HPDE6-E6E7 (cell line): ENCODE measurements at regions not wholly inside any gene's neighbourhood (a gene's known extent, or its start where the extent isn't known, plus 50 kb on each side); places are given as distances from the start of the nearest gene placed in this dataset.

Source experiments
- DNase-seq: peaks from one replicate; pipeline ENCODE4 v3.0.0; 2011; ENCODE audit warnings: missing footprints; ENCODE audit errors: extremely low spot score

DNA sequence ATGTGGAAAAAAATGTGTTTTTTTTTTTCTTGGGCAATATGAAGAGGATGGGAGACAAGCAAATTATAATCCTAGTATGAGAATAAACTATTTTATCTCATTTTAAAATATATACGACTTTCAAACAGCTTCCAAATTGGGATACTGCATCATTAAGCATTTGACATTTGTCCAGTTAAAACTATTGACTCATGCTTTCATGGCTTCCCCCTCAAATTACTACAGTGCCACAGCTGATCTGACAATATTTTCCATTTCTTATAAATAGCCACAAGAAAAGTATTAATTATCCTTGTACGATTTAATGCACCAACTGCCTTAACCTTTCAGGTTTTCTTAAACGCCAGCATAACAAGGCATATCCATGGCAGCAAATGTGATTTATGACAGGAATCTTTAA is 1134.8 kb upstream of the ZEB2 start:
- no peak for DNase-seq

DNA sequence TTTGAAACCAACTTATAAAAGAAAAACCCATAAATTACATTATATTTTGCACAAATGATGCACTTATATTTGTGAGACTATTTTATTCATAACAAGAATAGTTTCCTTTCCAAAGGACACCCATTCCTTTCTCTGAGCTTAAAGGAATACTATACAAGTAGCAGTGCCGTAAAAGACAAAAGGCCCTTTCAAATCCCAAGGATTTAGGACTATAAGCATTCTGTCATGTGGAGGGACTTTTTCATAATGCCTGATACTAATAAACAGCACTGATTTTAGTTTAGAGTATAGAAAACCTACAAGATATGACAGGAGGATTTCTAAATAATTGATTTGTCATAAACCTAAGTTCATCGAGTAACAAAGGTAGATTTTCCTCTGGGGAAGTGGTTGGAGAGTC is 1134.2 kb upstream of the ZEB2 start:
- DNase-seq: no peak

DNA sequence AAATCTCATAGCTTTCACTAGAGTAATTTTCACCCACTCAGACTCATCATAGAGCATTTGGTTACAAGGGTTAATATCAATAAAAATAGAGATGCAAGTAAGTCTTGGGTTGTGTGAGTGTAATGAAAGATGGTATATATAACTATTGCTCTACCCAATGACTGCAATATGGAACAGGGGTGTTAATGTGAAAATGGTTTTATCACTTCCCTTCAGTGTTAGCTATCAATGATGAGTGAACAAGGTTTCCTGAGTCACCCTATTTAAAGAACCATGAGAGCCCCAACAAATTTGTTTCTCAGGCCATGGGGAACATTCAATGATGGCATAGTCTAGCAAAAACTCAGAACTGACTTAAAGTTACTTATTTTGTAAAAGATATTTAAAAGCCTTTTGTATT is 1133.6 kb upstream of the ZEB2 start:
- no peak for DNase-seq

DNA sequence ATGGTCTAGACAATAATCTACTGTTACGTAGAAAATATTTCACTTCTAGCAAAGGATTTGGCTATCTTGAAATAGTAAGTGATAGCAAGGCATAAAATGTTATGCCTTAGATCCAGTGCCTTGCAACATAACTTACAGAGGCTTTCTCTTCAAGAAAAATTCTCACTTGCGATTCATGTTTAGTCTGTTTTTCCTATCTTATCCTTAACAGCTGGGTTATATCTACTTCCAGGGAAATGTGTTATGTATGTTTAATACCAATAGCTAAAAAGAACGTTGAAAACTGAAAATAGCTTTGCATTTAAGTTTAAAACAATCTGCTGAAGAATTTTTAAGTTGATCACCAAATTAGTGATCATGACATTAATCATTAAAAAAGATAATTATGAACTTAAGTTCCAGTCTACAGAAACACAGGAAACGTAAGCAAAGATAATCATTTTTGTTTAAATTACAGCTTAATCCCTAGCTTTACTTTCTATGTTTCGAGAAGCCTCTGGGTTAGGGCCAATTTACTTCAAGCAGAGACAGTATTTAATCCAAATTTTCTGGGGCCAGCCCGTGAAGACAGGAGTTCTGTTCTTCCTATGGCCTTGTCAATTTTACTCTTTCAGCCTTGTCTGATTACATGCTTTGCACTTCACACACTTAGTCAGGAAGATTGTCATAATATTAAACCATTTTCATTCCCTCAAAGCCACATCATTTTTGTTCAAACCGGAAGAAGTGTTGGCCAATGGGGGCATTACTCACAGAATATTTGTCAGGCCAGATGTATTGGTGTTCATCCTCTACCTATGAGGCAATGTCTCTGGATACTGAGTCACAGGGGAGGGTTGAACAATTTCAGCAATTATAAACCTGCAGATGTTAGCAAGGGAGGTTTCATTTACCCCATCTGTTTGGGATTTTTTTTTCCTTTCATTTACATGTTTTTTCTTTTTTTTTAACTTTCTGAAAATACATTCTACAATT is 1132.9 kb upstream of the ZEB2 start:
- peak; percentile 31 for DNase-seq

DNA sequence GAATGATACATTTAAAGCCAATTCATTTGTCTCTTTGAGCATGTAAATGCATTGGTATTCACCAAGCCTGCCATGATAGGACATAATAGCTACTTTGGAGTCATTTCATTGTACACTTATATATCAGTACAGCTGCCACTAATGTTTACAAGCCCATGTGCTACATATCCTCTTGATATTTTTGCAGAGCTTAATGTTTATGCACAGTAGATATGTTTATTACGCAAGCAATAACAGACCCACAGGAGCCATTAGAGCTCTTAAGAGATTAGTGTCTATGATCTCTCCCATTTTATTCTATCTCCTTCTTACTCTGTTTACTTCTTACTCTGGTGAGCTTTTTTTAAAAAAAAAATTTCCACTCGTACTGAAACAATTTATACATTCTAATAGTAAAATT is 1132.1 kb upstream of the ZEB2 start:
- no peak for DNase-seq

DNA sequence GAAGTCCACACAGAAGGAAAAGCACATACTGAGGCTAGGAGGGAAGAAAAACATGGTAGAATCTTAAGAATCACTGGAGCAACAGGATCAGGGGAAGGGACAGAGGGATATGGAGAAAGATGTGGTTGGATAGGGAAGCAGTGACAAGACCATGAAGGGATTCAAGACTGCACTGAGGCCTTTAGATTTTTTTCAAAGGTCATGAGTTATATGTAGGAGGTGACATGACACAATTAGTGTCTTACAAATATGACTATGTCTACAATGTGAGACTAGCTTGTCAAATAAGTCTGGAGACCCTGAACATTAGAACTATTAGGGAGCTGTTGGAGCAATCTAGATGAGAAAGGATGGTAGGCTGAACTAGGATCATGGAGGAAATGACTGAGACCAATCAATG is 1130.3 kb upstream of the ZEB2 start:
- DNase-seq: no peak

DNA sequence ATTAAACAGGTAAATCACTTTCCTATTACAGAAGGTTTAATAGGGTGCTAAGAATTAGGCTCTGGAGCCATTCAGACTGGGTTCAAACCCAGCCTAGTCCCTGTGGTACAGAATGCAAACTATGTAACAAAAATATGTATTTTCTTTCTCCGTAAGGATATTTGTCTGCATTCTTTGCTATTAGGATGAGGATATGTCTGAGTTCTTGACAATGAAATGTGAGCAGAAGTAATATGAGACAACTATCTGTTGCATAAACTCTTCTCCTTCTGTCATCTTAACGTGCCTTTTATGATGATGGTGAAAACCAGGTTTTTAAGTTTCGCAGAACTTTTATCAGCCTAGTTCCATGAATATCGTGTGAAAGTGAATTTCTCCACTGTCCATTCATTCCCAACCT is 1129.1 kb upstream of the ZEB2 start:
- DNase-seq: no peak

DNA sequence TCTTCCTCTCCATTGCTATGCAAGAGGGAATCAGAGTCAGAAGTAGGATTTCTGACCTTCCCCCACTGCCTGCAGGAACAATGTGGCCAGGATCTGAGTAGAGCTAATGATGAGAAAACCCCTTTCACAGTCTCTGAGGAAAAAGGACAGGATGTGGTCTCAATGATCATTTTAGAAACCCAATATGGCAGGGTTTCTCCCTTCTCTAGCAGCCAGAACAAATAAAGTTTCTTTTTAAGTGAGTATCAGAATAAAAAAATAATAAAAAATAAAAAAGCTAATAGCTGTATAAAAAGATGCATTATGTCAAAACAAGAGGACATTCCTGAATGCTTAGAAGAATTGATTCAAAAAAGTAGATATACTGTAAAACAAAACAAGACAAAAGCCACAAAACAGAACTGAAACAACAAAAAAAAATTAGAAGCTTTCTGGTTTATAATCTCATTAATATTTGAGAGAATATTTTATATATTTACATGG is 1124.9 kb upstream of the ZEB2 start:
- DNase-seq: no peak

DNA sequence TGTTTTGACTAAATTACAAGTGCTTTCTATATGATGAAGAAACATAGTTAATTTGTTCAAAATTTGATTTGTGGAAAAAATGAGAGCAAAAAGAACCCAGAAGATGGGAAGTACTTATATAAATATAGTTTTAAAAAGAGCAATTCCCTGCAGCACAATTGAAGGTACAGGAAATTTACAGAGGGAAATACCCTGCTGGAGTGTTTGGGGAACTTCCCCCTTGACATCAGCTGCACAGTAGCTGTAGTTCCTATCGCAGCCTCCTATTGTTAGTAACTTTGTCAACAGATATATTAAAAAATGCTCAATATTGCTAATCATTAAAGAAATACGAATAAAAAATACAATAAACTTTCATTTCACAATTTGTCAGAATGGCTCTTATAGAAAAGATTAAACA is 1118.8 kb upstream of the ZEB2 start:
- no peak for DNase-seq

DNA sequence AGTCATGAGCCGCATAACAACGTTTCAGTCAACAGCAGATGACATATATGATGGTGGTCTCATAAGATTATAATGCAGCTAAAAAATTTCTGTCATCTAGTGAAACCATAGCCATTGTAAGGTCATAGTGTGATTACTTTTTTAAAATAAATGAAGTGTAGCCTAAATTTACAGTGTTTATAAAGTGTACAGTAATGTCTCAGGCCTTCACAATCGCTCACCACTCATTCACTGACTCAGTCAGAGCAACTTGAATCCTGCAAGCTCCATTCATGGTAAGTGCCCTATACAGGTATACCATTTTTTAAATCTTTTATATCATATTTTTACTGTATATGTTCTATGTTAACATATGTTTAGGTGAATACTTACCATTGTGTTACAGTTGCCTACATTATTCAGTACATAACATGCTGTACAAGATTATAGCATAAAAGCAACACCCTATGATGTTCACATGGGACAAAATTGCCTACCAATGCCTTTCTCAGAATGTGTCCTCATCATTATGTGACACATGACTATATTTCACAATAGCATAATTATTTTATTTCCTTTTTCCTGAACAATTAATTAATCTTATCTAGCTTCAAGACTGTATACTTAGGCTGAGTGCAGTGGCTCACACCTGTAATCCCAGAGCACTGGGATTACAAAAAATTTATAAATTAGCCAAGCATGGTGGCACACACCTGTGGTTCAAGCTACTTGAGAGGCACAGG is 1115.9 kb upstream of the ZEB2 start:
- no peak for DNase-seq

DNA sequence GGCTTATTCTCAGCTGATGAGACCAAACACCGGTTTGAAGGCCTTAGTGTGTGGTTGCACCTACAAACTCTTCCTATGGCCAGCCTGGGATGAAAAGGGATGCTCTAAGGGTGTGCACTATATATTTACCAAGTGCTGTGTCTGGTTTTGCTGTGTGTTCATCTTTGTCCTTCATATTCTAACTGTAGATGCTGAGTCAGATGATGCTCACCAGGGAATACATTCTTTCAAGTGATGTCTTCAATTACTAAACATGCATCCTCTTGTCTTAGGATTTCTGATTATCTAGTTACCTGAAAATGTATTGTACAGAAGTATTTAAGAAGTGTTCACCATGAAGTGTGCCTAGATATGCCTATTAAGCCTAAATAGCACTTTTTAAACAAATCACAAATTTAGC is 1111.6 kb upstream of the ZEB2 start:
- DNase-seq: peak; percentile 1

DNA sequence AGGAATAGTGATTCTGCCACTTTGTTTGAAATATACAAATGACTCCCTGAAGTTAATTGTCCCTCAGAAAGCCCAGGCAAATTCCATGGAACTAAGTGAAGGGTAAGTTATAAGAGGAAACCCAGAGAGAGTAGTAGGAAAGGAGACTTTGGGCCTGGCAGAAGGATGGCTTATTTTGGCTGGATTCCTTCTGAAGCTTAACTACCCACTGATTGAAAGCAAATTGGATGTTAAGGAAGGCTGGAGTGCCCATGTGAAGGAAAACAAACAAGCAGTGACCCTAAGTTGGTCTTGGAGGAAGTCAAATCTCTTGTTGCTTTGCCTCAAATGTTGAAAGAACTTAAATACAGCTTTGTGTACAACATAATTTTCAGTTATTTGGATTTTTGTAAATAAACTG is 1106.4 kb upstream of the ZEB2 start:
- DNase-seq: no peak

DNA sequence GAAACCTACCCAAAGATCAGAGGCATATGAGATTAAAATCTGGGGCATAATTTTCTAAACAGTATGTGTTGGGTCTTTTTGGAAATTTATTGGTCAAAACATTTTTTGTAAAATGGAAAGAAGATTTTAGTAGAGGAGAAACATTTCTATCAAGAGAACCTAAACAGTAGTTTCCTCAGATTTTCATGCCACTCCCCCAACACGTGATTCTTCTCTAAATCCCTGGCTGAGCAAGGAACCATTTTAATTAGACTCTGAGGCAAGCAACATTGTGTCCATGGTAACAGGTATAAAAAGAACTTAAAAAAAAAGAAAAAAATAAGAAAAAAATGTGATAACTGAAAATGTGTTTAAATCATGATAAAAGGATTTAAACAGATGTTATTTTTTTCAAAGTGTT is 1105.2 kb upstream of the ZEB2 start:
- DNase-seq: no peak

DNA sequence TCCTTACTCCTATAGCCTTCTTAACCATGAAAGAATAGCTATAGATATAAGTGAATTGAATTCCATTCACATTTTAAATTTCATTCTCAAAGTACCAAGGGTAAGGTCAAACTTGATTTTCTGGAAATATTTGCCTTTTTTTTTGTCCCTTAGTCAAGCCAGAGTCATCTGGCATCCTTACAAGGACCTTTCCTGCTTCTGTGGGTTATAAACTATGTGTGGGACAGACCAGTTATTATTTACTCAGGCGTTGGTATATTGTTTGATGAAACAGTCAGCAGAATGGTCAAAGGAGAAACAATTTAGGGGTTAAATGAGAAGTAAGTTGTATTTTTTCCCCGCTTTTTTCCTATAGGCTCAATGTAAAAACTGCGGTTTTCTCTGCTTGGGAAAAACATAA is 1103.2 kb upstream of the ZEB2 start:
- DNase-seq: peak; percentile 4

DNA sequence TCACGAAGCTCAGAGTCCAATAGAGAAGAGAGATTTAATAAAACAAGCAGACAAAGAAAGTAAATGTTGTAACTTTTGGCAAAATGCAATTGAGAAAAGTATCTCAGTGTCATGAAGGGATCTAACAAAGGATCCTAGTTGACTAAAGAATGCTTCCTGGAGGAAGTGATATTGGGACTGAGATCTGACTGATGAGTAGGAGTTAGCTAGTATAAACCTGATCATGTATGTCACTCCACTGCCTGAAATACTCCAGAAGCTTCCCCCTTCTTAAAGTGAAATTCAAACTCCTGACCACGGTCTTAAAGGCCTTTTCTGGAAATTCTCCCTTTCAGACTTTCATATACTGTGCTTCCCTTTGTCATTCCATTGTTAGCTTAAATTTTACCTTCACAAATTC is 1102.4 kb upstream of the ZEB2 start:
- no peak for DNase-seq

DNA sequence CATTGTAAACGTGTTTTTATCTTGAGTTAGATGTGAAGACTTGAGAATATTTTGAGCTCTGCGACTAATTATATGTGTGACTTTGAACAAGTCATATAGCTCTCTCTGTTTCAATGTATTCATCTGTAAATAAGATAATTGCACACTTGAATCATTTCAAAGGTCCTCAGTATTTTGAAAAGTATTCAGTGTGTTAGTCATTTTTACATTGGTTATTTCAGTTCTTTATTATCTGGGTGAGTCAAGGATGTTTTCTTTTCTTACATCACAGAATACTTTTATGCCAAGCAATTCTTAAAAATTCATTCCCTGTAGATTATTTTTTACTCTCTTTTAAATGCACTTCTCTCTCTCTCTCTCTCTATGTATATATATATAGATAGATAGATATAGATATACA is 1098.0 kb upstream of the ZEB2 start:
- DNase-seq: no peak

DNA sequence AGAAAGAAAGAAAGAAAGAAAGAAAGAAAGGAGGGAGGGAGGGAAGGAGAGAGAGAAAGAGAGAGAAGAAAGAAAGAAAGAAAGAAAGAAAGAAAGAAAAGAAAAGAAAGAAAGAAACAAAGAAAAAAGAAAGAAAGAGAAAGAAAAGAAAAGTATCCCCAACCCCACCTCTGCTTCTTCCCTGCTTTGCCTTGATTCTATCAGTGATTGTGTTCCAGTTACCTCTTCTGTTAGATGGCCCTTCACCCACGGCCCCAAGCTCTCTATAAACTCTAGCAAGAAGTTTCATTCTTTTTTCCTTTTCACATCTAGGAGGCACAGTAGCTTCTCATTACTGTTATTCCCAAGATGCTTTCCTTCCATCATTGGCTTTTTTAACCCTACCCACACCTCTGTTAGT is 1097.5 kb upstream of the ZEB2 start:
- DNase-seq: no peak

DNA sequence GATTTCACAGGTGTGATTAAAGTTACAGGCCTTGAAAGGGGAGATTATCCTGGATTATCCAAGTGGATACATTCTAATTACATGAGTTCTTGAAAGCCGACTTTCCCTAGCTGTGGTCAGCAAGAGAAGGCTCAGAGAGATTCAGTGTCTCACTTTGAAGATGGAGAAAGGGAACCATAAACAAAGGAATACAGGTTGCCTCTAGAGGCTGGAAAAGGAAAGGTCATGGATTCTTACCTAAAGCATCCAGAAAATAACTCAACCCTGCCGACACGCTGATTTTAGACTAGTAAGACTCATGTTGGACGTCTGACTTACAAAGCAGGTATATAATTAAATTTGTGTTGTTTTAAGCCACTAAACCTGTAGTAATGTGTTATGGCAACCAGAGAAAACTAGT is 1095.7 kb upstream of the ZEB2 start:
- DNase-seq: no peak

DNA sequence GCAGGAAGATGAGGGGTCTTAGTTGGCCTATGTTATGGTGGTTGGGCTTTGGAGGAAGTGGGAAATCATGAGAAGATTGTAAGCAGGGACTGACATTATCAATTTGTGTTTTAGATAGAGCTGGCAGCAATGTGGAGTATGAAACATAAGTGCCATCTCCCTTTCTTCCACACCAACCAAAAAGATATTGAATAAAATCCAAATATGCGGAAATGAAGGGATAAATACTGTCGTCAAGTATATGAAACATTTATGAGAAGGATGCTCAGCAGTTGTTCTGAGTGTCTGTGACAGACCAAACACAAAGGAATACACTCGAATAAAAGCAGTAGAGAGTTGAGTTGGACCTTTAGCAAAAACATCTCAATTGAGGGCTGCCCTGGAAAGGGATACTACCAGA is 1090.0 kb upstream of the ZEB2 start:
- DNase-seq: no peak

DNA sequence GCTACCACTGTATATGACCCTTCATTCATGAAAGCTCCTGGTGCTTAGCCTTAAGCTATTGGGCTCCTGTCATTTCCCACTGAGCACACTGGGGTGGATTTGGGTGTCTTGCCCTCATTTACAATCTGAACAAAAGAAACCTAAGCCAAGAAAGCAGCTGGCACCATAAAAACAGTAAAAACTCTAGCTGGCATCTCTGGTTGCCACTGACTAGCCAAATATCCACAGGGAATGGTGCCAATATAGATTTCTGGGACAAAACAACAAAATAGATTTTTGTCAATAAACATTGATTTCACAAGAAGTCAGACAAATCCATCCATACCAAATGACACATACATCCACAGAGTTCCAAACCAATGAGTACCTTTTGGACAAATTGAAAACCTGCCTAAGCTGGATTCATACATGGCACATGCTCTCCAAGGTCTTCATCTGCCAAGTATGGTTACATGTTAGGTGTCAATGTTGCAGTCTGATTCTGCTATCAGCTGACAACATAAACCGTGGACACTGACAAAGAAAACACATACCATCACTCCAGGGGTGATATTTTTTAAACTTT is 1081.5 kb upstream of the ZEB2 start:
- no peak for DNase-seq

DNA sequence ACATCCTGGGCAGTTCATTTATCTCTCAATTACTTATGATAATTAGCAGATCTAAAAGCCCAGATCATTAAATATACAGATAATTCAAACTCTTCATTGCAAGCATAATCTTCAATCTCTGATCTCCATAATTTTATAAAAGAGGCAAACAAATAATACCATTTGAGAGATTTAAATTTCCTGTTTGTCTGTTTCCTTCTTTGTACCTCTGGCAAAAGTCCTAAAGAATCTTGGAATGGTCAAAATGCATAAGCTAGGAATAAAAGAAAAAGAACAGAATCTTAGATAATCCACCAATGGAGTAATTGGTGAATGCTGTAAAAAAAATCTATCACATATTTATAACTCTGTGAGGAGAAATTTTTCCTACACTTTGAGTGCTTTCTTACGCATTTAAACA is 1080.9 kb upstream of the ZEB2 start:
- DNase-seq: no peak

DNA sequence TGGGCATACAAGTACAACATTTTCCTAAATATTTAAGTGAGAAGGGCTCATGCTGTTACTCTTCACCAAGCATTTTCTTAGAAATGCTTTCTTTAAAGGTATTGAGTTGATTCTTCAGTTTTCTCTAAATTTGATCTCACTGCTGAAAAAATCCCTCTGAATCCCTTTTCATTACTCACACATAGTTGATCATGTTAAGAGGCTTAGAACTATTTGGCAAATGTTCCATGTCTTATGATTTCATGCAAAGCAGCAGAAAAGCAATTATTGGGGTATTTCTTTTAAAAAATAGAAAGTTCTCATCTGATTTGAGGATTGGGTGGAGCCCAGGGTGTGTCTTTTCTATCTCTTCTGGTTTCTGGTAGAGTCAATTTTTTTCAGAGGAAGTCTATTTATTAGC is 1079.8 kb upstream of the ZEB2 start:
- DNase-seq: no peak

DNA sequence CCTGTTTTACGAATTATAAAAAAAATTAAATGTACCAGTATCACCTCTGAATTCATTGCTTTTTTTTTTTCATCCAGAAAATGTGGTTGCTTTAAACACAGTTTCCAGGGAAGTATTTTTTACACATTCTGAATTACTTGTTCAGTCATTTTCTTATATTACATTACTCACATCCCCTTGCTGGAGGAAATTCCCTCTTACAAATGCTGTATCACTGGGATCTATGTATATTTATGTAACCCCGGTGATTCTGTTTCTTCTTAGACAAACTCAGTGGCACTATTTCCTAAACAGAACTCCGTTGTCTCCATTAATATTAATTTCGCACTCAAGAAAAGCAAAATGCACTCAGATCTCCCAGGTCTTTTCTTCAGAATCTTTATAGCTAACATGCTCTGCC is 1078.5 kb upstream of the ZEB2 start:
- DNase-seq: no peak
